SK-N-SH treated with all-trans-retinoic acid at 6 μM for 48 hours (cell line): ENCODE measurements at regions not wholly inside any gene's neighbourhood (a gene's known extent, or its start where the extent isn't known, plus 50 kb on each side); places are given as distances from the start of the nearest gene placed in this dataset.

Source experiments
- ATAC-seq: fragments of 200-7000 bp; cut with Tn5 transposase; 3 replicates; pipeline ENCODE4 v1.9.1; 2020; ENCODE audit warnings: mild to moderate bottlenecking, moderate library complexity
- ARNTL ChIP-seq: fragments of 450-650 bp; formaldehyde crosslinking; IDR thresholded peaks from 2 replicates; pipeline ENCODE4 v1.5.0; 2020; ENCODE audit warnings: low read depth, mild to moderate bottlenecking, moderate library complexity, borderline replicate concordance
- BACH2 ChIP-seq: fragments of 250-450 bp; sonication (Bioruptor Pico); IDR thresholded peaks from 2 replicates; pipeline ENCODE4 v1.9.0; 2021; ENCODE audit warnings: mild to moderate bottlenecking, borderline replicate concordance
- CREB5 ChIP-seq: fragments of 250-450 bp; sonication (Bioruptor Pico); IDR thresholded peaks from 2 replicates; pipeline ENCODE4 v1.5.1; 2020; ENCODE audit warnings: low read depth, mild to moderate bottlenecking, moderate library complexity
- CSDC2 ChIP-seq: fragments of 250-450 bp; sonication (Bioruptor Pico); IDR thresholded peaks from 2 replicates; pipeline ENCODE4 v1.5.0; 2020; ENCODE audit warnings: mild to moderate bottlenecking, moderate library complexity
- ESRRG ChIP-seq: fragments of 250-450 bp; sonication (Bioruptor Pico); IDR thresholded peaks from 2 replicates; pipeline ENCODE4 v1.6.1; 2021; ENCODE audit warnings: mild to moderate bottlenecking
- GLIS3 ChIP-seq: fragments of 250-450 bp; sonication (Bioruptor Pico); IDR thresholded peaks from 2 replicates; pipeline ENCODE4 v1.5.0; 2020; ENCODE audit warnings: mild to moderate bottlenecking, moderate library complexity
- ISL1 ChIP-seq: fragments of 250-450 bp; sonication (Bioruptor Pico); IDR thresholded peaks from 2 replicates; pipeline ENCODE4 v2.1.2; 2022; ENCODE audit warnings: mild to moderate bottlenecking, moderate library complexity
- OSR1 ChIP-seq: fragments of 250-450 bp; sonication (Bioruptor Pico); IDR thresholded peaks from 2 replicates; pipeline ENCODE4 v1.8.0; 2022; ENCODE audit warnings: moderate library complexity, mild to moderate bottlenecking, inconsistent platforms
- PATZ1 ChIP-seq: fragments of 250-450 bp; sonication (Bioruptor Pico); IDR thresholded peaks from 2 replicates; pipeline ENCODE4 v1.8.0; 2020; ENCODE audit warnings: mild to moderate bottlenecking, moderate library complexity, borderline replicate concordance
- POU6F1 ChIP-seq: fragments of 250-450 bp; sonication (Bioruptor Pico); IDR thresholded peaks from 2 replicates; pipeline ENCODE4 v1.8.0; 2021; ENCODE audit warnings: low read depth, mild to moderate bottlenecking, moderate library complexity, borderline replicate concordance
- PPARA ChIP-seq: fragments of 250-450 bp; sonication (Bioruptor Pico); IDR thresholded peaks from 2 replicates; pipeline ENCODE4 v1.5.0; 2020; ENCODE audit warnings: mild to moderate bottlenecking, borderline replicate concordance
- RARB ChIP-seq: fragments of 250-450 bp; sonication (Bioruptor Pico); IDR thresholded peaks from 2 replicates; pipeline ENCODE4 v1.8.0; 2021; ENCODE audit warnings: mild to moderate bottlenecking, moderate library complexity
- SNAI2 ChIP-seq: fragments of 250-450 bp; sonication (Bioruptor Pico); IDR thresholded peaks from 2 replicates; pipeline ENCODE4 v1.5.0; 2020; ENCODE audit warnings: mild to moderate bottlenecking, moderate library complexity
- TCF4 ChIP-seq: fragments of 250-450 bp; sonication (Bioruptor Pico); IDR thresholded peaks from 2 replicates; pipeline ENCODE4 v1.8.0; 2021; ENCODE audit warnings: mild to moderate bottlenecking, moderate library complexity, borderline replicate concordance
- TOX ChIP-seq: fragments of 250-450 bp; sonication (Bioruptor Pico); IDR thresholded peaks from 2 replicates; pipeline ENCODE4 v1.8.0; 2021; ENCODE audit warnings: mild to moderate bottlenecking, moderate library complexity, borderline replicate concordance
- TSHZ2 ChIP-seq: fragments of 250-450 bp; sonication (Bioruptor Pico); IDR thresholded peaks from 2 replicates; pipeline ENCODE4 v1.5.0; 2020; ENCODE audit warnings: mild to moderate bottlenecking, moderate library complexity
- ZC3H10 ChIP-seq: fragments of 250-450 bp; sonication (Bioruptor Pico); IDR thresholded peaks from 2 replicates; pipeline ENCODE4 v1.5.1; 2021; ENCODE audit warnings: mild to moderate bottlenecking, moderate library complexity
- ZFP3 ChIP-seq: fragments of 250-450 bp; sonication (Bioruptor Pico); IDR thresholded peaks from 2 replicates; pipeline ENCODE4 v1.5.0; 2020; ENCODE audit warnings: mild to moderate bottlenecking, moderate library complexity
- ZFP30 ChIP-seq: fragments of 450-650 bp; formaldehyde crosslinking; IDR thresholded peaks from 2 replicates; pipeline ENCODE4 v1.5.0; 2022; ENCODE audit warnings: mild to moderate bottlenecking, moderate library complexity
- ZNF565 ChIP-seq: fragments of 450-650 bp; formaldehyde crosslinking; conservative IDR thresholded peaks from 2 replicates; pipeline ENCODE4 v1.5.0; 2020; ENCODE audit warnings: low read depth, mild to moderate bottlenecking, moderate library complexity
- ZNF70 ChIP-seq: fragments of 450-650 bp; formaldehyde crosslinking; IDR thresholded peaks from 2 replicates; pipeline ENCODE4 v1.5.0; 2020; ENCODE audit warnings: mild to moderate bottlenecking, moderate library complexity
- ZNF8 ChIP-seq: fragments of 450-650 bp; formaldehyde crosslinking; IDR thresholded peaks from 2 replicates; pipeline ENCODE4 v1.5.0; 2020; ENCODE audit warnings: mild to moderate bottlenecking, moderate library complexity

- no peak for TF ChIP-seq CSDC2 (CRISPR knock-in tag)
- TF ChIP-seq ZNF8 (CRISPR knock-in tag): no peak
- TF ChIP-seq ESRRG (CRISPR knock-in tag): no peak
- no peak for TF ChIP-seq SNAI2
- TF ChIP-seq GLIS3 (CRISPR knock-in tag): no peak
- TF ChIP-seq PATZ1: no peak
- TF ChIP-seq POU6F1 (CRISPR knock-in tag): no peak
- TF ChIP-seq ARNTL: no peak
- no peak for TF ChIP-seq ZNF565 (CRISPR knock-in tag)
- no peak for TF ChIP-seq ZFP3
- TF ChIP-seq TSHZ2 (CRISPR knock-in tag): no peak
- no peak for TF ChIP-seq TOX
- TF ChIP-seq ZNF70 (CRISPR knock-in tag): no peak
- no peak for TF ChIP-seq OSR1 (CRISPR knock-in tag)
- no peak for TF ChIP-seq PPARA (CRISPR knock-in tag)
- no peak for TF ChIP-seq RARB
- no peak for TF ChIP-seq ZFP30 (CRISPR knock-in tag)
- no peak for TF ChIP-seq CREB5 (CRISPR knock-in tag)
- TF ChIP-seq BACH2 (CRISPR knock-in tag): no peak
- no peak for TF ChIP-seq ZC3H10 (CRISPR knock-in tag)
- ATAC-seq: no peak
These were observed 783.1 kb downstream of the GBE1 start for GRCh38 chr3:80978216-80978969.

- no peak for ATAC-seq
- TF ChIP-seq BACH2 (CRISPR knock-in tag): no peak
- no peak for TF ChIP-seq PPARA (CRISPR knock-in tag)
These were observed 791.2 kb downstream of the GBE1 start for GRCh38 chr3:80970292-80970691.

GRCh38 chr3:80929576-80929975 is 831.9 kb downstream of the GBE1 start:
- ATAC-seq: no peak
- no peak for TF ChIP-seq TSHZ2 (CRISPR knock-in tag)
- no peak for TF ChIP-seq ZNF565 (CRISPR knock-in tag)
- TF ChIP-seq ZFP3: no peak
- TF ChIP-seq CSDC2 (CRISPR knock-in tag): no peak
- TF ChIP-seq CREB5 (CRISPR knock-in tag): no peak
- no peak for TF ChIP-seq BACH2 (CRISPR knock-in tag)
- no peak for TF ChIP-seq ARNTL
- TF ChIP-seq ESRRG (CRISPR knock-in tag): no peak
- no peak for TF ChIP-seq ZFP30 (CRISPR knock-in tag)
- TF ChIP-seq TCF4: no peak
- no peak for TF ChIP-seq ZC3H10 (CRISPR knock-in tag)
- TF ChIP-seq POU6F1 (CRISPR knock-in tag): no peak
- no peak for TF ChIP-seq ISL1 (CRISPR knock-in tag)
- no peak for TF ChIP-seq ZNF70 (CRISPR knock-in tag)
- no peak for TF ChIP-seq ZNF8 (CRISPR knock-in tag)
